ENCODE measurements at regions not wholly inside any gene's neighbourhood (a gene's known extent, or its start where the extent isn't known, plus 50 kb on each side); places are given as distances from the start of the nearest gene placed in this dataset.
A peak's percentile ranks its signal among the peaks of the same experiment; 100 is the strongest.

DNA sequence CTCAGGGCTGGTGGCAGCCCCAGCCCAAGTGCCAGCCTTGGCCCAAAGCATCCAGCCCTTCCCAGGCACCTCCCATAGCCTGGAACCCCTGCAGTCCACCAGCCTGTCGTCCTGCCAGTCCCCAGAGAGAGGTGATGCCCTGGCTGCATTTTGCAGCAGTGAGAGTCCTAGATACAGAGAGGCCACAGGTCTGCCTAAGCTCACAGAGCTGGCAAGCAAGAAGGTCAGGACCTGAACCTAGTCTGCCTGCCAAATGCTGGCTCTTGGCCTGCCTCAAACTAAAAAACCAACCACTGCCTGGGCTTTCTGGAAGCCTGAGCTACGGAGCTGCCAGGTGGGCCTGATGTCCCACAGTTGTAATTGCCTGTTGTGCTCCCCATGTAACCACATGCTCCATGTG is 164.9 kb downstream of the PHETA1 start:
- Histone ChIP-seq H3K36me3 (ENCODE audit: control insufficient read depth in 2 of 2, insufficient read depth in 1 of 2, low read length in 2 of 2) (no peaks in the 10 kb centered on the region), H3K27ac (ENCODE audit: extremely low read depth, low read depth, low read length) (no peak overlapping the region), H3K9me3 (ENCODE audit: control insufficient read depth, insufficient read depth, low read depth, low read length) (no peaks in the 10 kb centered on the region), H3K4me1 (ENCODE audit: control insufficient read depth, insufficient read depth, low read length) (no peaks in the 10 kb centered on the region), H3K4me3 (ENCODE audit: low read depth, low read length) (no peak overlapping the region)
- CTCF ChIA-PET = no interaction called here
- TF ChIP-seq, protein P1, sequence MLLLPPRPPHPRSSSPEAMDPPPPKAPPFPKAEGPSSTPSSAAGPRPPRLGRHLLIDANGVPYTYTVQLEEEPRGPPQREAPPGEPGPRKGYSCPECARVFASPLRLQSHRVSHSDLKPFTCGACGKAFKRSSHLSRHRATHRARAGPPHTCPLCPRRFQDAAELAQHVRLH (tag by site-specific recombination; IDR thresholded peaks at IDR 0.05) = no peak
- TF ChIP-seq ZNF404 (tag by site-specific recombination; IDR thresholded peaks at IDR 0.05) (no peak), ZNF202 (tag by site-specific recombination; IDR thresholded peaks at IDR 0.05; ENCODE audit: borderline replicate concordance) (no peak), OSR2 (tag by site-specific recombination; IDR thresholded peaks at IDR 0.05) (no peak), ZFP69B (tag by site-specific recombination; IDR thresholded peaks at IDR 0.05) (no peak), ZNF169 (tag by site-specific recombination; IDR thresholded peaks at IDR 0.05) (no peak), ZNF146 (tag by site-specific recombination; IDR thresholded peaks at IDR 0.05) (no peak), ZNF514 (tag by site-specific recombination; IDR thresholded peaks at IDR 0.05) (no peak), ZNF140 (tag by site-specific recombination; IDR thresholded peaks at IDR 0.05) (no peak), EGR2 (tag by site-specific recombination; IDR thresholded peaks at IDR 0.05; ENCODE audit: low read depth) (no peak)
- TF ChIP-seq, protein P2, sequence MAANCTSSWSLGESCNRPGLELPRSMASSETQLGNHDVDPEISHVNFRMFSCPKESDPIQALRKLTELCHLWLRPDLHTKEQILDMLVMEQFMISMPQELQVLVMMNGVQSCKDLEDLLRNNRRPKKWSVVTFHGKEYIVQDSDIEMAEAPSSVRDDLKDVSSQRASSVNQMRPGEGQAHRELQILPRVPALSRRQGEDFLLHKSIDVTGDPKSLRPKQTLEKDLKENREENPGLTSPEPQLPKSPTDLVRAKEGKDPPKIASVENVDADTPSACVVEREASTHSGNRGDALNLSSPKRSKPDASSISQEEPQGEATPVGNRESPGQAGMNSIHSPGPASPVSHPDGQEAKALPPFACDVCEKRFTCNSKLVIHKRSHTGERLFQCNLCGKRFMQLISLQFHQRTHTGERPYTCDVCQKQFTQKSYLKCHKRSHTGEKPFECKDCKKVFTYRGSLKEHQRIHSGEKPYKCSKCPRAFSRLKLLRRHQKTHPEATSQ (tag by site-specific recombination; IDR thresholded peaks at IDR 0.05) = no peak
- TF ChIP-seq, protein P3, sequence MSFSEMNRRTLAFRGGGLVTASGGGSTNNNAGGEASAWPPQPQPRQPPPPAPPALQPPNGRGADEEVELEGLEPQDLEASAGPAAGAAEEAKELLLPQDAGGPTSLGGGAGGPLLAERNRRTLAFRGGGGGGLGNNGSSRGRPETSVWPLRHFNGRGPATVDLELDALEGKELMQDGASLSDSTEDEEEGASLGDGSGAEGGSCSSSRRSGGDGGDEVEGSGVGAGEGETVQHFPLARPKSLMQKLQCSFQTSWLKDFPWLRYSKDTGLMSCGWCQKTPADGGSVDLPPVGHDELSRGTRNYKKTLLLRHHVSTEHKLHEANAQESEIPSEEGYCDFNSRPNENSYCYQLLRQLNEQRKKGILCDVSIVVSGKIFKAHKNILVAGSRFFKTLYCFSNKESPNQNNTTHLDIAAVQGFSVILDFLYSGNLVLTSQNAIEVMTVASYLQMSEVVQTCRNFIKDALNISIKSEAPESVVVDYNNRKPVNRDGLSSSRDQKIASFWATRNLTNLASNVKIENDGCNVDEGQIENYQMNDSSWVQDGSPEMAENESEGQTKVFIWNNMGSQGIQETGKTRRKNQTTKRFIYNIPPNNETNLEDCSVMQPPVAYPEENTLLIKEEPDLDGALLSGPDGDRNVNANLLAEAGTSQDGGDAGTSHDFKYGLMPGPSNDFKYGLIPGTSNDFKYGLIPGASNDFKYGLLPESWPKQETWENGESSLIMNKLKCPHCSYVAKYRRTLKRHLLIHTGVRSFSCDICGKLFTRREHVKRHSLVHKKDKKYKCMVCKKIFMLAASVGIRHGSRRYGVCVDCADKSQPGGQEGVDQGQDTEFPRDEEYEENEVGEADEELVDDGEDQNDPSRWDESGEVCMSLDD (tag by site-specific recombination; IDR thresholded peaks at IDR 0.05) = no peak
- POLR2A ChIA-PET = no interaction called here

DNA sequence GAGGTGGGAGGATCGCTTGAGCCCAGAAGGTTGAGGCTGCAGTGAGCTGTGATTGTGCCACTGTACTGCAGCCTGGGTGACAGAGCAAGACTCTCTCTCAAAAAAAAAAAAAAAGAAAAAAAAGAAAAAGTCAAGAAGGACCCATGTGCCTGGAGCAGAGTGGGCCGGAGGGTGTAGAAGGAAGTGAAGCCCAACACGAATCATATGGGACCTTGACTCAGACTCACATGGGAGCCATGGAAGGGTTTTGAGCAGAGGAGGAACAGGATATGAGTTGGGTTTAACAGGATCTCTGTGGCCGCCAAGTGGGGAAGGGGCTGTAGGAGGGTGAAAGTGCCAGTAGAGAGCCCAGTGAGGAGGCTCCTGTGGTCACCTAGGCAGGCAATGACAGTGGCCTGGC is 165.4 kb downstream of the PHETA1 start:
- no peak for TF ChIP-seq ZNF514 (tag by site-specific recombination; IDR thresholded peaks at IDR 0.05)
- TF ChIP-seq, protein P4, sequence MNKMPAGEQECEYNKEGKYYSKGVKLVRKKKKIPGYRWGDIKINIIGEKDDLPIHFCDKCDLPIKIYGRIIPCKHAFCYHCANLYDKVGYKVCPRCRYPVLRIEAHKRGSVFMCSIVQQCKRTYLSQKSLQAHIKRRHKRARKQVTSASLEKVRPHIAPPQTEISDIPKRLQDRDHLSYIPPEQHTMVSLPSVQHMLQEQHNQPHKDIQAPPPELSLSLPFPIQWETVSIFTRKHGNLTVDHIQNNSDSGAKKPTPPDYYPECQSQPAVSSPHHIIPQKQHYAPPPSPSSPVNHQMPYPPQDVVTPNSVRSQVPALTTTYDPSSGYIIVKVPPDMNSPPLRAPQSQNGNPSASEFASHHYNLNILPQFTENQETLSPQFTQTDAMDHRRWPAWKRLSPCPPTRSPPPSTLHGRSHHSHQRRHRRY (tag by site-specific recombination; IDR thresholded peaks at IDR 0.05) = no peak
- TF ChIP-seq, protein P5, sequence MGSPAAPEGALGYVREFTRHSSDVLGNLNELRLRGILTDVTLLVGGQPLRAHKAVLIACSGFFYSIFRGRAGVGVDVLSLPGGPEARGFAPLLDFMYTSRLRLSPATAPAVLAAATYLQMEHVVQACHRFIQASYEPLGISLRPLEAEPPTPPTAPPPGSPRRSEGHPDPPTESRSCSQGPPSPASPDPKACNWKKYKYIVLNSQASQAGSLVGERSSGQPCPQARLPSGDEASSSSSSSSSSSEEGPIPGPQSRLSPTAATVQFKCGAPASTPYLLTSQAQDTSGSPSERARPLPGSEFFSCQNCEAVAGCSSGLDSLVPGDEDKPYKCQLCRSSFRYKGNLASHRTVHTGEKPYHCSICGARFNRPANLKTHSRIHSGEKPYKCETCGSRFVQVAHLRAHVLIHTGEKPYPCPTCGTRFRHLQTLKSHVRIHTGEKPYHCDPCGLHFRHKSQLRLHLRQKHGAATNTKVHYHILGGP (tag by site-specific recombination; IDR thresholded peaks at IDR 0.05) = no peak
- TF ChIP-seq ZNF16 (tag by site-specific recombination; IDR thresholded peaks at IDR 0.05; ENCODE audit: low read depth) = 0 out of 2 replicates have a peak, but pooled peaks have one; percentile 45
- no peak overlapping the region for H3K27ac ChIP-seq (ENCODE audit: extremely low read depth, low read depth, low read length)
- H3K4me1 ChIP-seq (ENCODE audit: control insufficient read depth, insufficient read depth, low read length) = no peaks in the 10 kb centered on the region
- POLR2A ChIA-PET = no interaction called here
- H3K9me3 ChIP-seq (ENCODE audit: control insufficient read depth, insufficient read depth, low read depth, low read length) = no peaks in the 10 kb centered on the region
- H3K36me3 ChIP-seq (ENCODE audit: control insufficient read depth in 2 of 2, insufficient read depth in 1 of 2, low read length in 2 of 2) = no peaks in the 10 kb centered on the region
- no peak overlapping the region for H3K4me3 ChIP-seq (ENCODE audit: low read depth, low read length)
- CTCF ChIA-PET = no interaction called here

Data from HEK293 (cell line).